Endothelial cell of umbilical vein (primary cell): ENCODE measurements at regions not wholly inside any gene's neighbourhood (a gene's known extent, or its start where the extent isn't known, plus 50 kb on each side); places are given as distances from the start of the nearest gene placed in this dataset.

Experiments
- BruUV-seq: library from RNA; stranded (reverse); fragments of 400-500 nt; replicated peaks from 2 replicates; lab custom pipeline; 2021; lab: Mats Ljungman, UMichigan
- CTCF ChIA-PET: fragments of 300-600, 350-600 bp; sonication (Branson Sonifier 250); formaldehyde crosslinking; loops from one replicate; lab custom pipeline; 2021; ENCODE audit warnings: antibody characterized with exemption, inconsistent platforms; lab: Charles Lee
- POLR2A ChIA-PET: fragments of 300-600, 350-600 bp; sonication (Branson Sonifier 250); formaldehyde crosslinking; loops from one replicate; lab custom pipeline; 2021; ENCODE audit warnings: antibody characterized with exemption, inconsistent platforms; lab: Charles Lee
- DNase-seq: peaks from one replicate; pipeline ENCODE4 v3.0.0-alpha.2; 2011; ENCODE audit warnings: low read depth, low spot score
- FAIRE-seq: peaks from 2 replicates; lab custom pipeline; 2011; peaks lifted over from hg19 to GRCh38; lab: Jason Lieb, UNC
- H2AFZ ChIP-seq: 2 replicates; pipeline ENCODE4 v1.6.0; 2012; ENCODE audit warnings: low read depth, low read length, control low read depth, inconsistent platforms
- H3K27ac ChIP-seq: 2 replicates; pipeline ENCODE4 v1.5.1; 2011; ENCODE audit warnings: low read depth, mild to moderate bottlenecking, control low read depth, low read length, moderate library complexity; ENCODE audit not compliant: insufficient read depth
- H3K27me3 ChIP-seq, 2 experiments: 2 replicates each; pipeline versions ENCODE4 v1.6.0 to v1.6.1; 2011; ENCODE audit warnings: low read length in 2 of 2, mixed read lengths in 1 of 2; ENCODE audit not compliant: control insufficient read depth in 2 of 2, insufficient read depth in 2 of 2
- H3K36me3 ChIP-seq, 2 experiments: 2 replicates in 1 of 2; 3 replicates in 1 of 2; pipeline ENCODE4 v1.5.1; 2011; ENCODE audit warnings: low read length in 2 of 2, mild to moderate bottlenecking in 1 of 2, moderate library complexity in 1 of 2; ENCODE audit not compliant: control insufficient read depth in 2 of 2, insufficient read depth in 2 of 2; ENCODE audit errors: extremely low read depth in 1 of 2
- H3K4me1 ChIP-seq: 3 replicates; pipeline ENCODE4 v1.5.1; 2011; ENCODE audit warnings: mild to moderate bottlenecking, low read length; ENCODE audit not compliant: control insufficient read depth, insufficient read depth; ENCODE audit errors: extremely low read depth
- H3K4me2 ChIP-seq: 2 replicates; pipeline ENCODE4 v1.6.1; 2011; ENCODE audit warnings: low read length, control low read depth, mixed read lengths; ENCODE audit not compliant: insufficient read depth
- H3K4me3 ChIP-seq, 3 experiments: fragments of 200-600 bp in 1 of 3; sonication (generic), shearing (Covaris generic) in 1 of 3; replicated peaks in 1 of 3; 2 replicates each; pipeline ENCODE4 v1.5.1; 2011 to 2016; ENCODE audit warnings: control low read depth in 3 of 3, low read length in 3 of 3, mild to moderate bottlenecking in 2 of 3, inconsistent platforms in 1 of 3, low read depth in 1 of 3, moderate library complexity in 1 of 3; ENCODE audit not compliant: insufficient read depth in 1 of 3
- H3K79me2 ChIP-seq: 2 replicates; pipeline ENCODE4 v1.6.0; 2012; ENCODE audit warnings: low read length, inconsistent platforms; ENCODE audit not compliant: control insufficient read depth, insufficient read depth
- H3K9ac ChIP-seq: replicated peaks from 2 replicates; pipeline ENCODE3; 2011; ENCODE audit warnings: low read length, control low read depth; ENCODE audit not compliant: insufficient read depth; ENCODE audit errors: extremely low read depth
- H3K9me1 ChIP-seq: replicated peaks from 3 replicates; pipeline ENCODE4 v1.6.0; 2011; ENCODE audit warnings: mild to moderate bottlenecking, low read length; ENCODE audit not compliant: control insufficient read depth, insufficient read depth; ENCODE audit errors: extremely low read depth
- H3K9me3 ChIP-seq: replicated peaks from 2 replicates; pipeline ENCODE4 v1.5.1; 2012; ENCODE audit warnings: low read length, inconsistent platforms; ENCODE audit not compliant: control insufficient read depth, insufficient read depth
- H4K20me1 ChIP-seq: replicated peaks from 2 replicates; pipeline ENCODE3; 2011; ENCODE audit warnings: mild to moderate bottlenecking, low read length; ENCODE audit not compliant: control insufficient read depth, insufficient read depth; ENCODE audit errors: extremely low read depth
- EZH2 ChIP-seq: IDR thresholded peaks from 2 replicates; pipeline ENCODE4 v1.6.1; 2012; ENCODE audit warnings: borderline replicate concordance, low read depth, mild to moderate bottlenecking, moderate library complexity, low read length, inconsistent platforms; ENCODE audit not compliant: severe bottlenecking
- FOS ChIP-seq: IDR thresholded peaks from 2 replicates; pipeline ENCODE4 v1.6.1; 2011; ENCODE audit warnings: mild to moderate bottlenecking, low read length, moderate library complexity, borderline replicate concordance; ENCODE audit not compliant: insufficient read depth
- GATA2 ChIP-seq: IDR thresholded peaks from 2 replicates; pipeline ENCODE4 v1.7.0; 2011; ENCODE audit warnings: low read depth, mild to moderate bottlenecking, moderate library complexity, mixed read lengths, low read length; ENCODE audit not compliant: insufficient read length, insufficient read depth
- JUN ChIP-seq: IDR thresholded peaks from 2 replicates; pipeline ENCODE4 v1.6.1; 2011; ENCODE audit warnings: borderline replicate concordance, low read depth; ENCODE audit not compliant: insufficient read length, insufficient read depth
- MYC ChIP-seq: IDR thresholded peaks from one replicate; pipeline ENCODE4 v1.6.1; 2011; ENCODE audit warnings: mild to moderate bottlenecking, low read depth, low read length
- POLR2A ChIP-seq: IDR thresholded peaks from 2 replicates; pipeline ENCODE4 v1.6.1; 2012; ENCODE audit warnings: low read depth, mild to moderate bottlenecking, control low read depth, low read length
- POLR2AphosphoS5 ChIP-seq: IDR thresholded peaks from 2 replicates; pipeline ENCODE4 v1.6.1; 2012; ENCODE audit warnings: low read depth, mild to moderate bottlenecking, control low read depth, low read length, moderate library complexity; ENCODE audit not compliant: insufficient read depth
- dilution Hi-C: fragments of 300-500 bp; cut with MboI; formaldehyde crosslinking; loops from one replicate; pipeline ENCODE4 v1.15.0; 2019; ENCODE audit warnings: low sequenced_read_pairs; ENCODE audit not compliant: extremely low pct_ligation_motif_present
- intact Hi-C: fragments of 100-400 bp; cut with micrococcal nuclease; formaldehyde crosslinking; loops from one replicate; pipeline ENCODE4 v1.10.0; 2022
- TF ChIP-seq, protein P1 (sequence below): IDR thresholded peaks from 2 replicates; pipeline ENCODE4 v1.6.1; 2011; ENCODE audit not compliant: insufficient read depth, insufficient read length
- TF ChIP-seq, protein P2 (sequence below), 2 donors: IDR thresholded peaks; 1 replicate in 1 of 2; 2 replicates in 1 of 2; pipeline ENCODE4 v1.5.1; 2011; ENCODE audit warnings: low read length in 2 of 2, mild to moderate bottlenecking in 2 of 2, moderate library complexity in 2 of 2, control low read depth in 1 of 2, inconsistent platforms in 1 of 2, low read depth in 1 of 2; ENCODE audit not compliant: insufficient read depth in 1 of 2; ENCODE audit errors: extremely low read depth in 1 of 2

DNA sequence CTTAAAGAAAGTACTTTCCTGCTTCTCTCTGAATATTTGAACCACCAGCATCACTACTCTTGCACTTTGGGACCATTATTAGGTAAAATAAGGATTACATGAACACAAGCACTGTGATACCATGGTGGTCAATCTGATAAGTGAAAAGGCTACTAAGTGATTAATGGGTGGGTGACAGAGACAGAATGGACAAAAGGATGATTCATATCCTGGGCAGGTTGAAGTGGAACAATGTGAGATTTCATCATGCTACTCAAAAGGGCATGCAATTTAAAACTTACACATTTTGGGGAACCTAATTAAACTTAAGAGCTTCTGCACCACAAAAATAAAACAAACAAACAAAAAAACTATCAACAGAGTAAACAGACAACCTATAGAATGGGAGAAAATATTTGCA is 172.0 kb upstream of the CD96 start:
- TF ChIP-seq GATA2 (no peak), POLR2A (no peak), EZH2 (no peak), JUN (no peak), POLR2AphosphoS5 (no peak), MYC (no peak), FOS (no peak)
- TF ChIP-seq, protein P1, sequence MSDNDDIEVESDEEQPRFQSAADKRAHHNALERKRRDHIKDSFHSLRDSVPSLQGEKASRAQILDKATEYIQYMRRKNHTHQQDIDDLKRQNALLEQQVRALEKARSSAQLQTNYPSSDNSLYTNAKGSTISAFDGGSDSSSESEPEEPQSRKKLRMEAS, result no peak
- TF ChIP-seq, protein P2, sequence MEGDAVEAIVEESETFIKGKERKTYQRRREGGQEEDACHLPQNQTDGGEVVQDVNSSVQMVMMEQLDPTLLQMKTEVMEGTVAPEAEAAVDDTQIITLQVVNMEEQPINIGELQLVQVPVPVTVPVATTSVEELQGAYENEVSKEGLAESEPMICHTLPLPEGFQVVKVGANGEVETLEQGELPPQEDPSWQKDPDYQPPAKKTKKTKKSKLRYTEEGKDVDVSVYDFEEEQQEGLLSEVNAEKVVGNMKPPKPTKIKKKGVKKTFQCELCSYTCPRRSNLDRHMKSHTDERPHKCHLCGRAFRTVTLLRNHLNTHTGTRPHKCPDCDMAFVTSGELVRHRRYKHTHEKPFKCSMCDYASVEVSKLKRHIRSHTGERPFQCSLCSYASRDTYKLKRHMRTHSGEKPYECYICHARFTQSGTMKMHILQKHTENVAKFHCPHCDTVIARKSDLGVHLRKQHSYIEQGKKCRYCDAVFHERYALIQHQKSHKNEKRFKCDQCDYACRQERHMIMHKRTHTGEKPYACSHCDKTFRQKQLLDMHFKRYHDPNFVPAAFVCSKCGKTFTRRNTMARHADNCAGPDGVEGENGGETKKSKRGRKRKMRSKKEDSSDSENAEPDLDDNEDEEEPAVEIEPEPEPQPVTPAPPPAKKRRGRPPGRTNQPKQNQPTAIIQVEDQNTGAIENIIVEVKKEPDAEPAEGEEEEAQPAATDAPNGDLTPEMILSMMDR (IDR thresholded peaks at IDR 0.05; ENCODE audit: extremely low read depth in 1 of 2, insufficient read depth in 1 of 2, low read depth in 1 of 2, low read length in 2 of 2), result no peak
- H3K9me1 ChIP-seq, result no peaks in the 10 kb centered on the region
- dilution Hi-C loops (no loop called here), intact Hi-C loops (no loop called here)
- H3K27me3 ChIP-seq, result no peaks in the 10 kb centered on the region
- no peaks in the 10 kb centered on the region for H3K4me1 ChIP-seq
- H3K4me2 ChIP-seq, result no peak overlapping the region
- H3K9me3 ChIP-seq, result peaks cover 2% of the 10 kb centered on the region
- ChIA-PET POLR2A (no interaction called here), CTCF (no interaction called here)
- no peak overlapping the region for H3K27ac ChIP-seq
- H3K4me3 ChIP-seq, result no peak overlapping the region
- H3K79me2 ChIP-seq, result no peaks in the 10 kb centered on the region
- no peaks in the 10 kb centered on the region for H3K36me3 ChIP-seq
- no peak overlapping the region for H3K9ac ChIP-seq
- no peak overlapping the region for H2AFZ ChIP-seq
- DNase-seq (no peak), FAIRE-seq (no peak)
- no TSS peak for BruUV-seq
- H4K20me1 ChIP-seq, result no peaks in the 10 kb centered on the region
